Hematopoietic multipotent progenitor cell treated with erythropoietin and hydrocortisone succinate and interleukin-3 and kit ligand, for 8 days (in vitro differentiated cells): ENCODE measurements at regions not wholly inside any gene's neighbourhood (a gene's known extent, or its start where the extent isn't known, plus 50 kb on each side); places are given as distances from the start of the nearest gene placed in this dataset.

Experiments
- DNase-seq: peaks from one replicate; pipeline ENCODE4 v3.0.0-alpha.2; 2015

- peak; percentile 79 for DNase-seq
Measured at GRCh38 chr18:34978953-34979608, 62.1 kb upstream of the MAPRE2 start.

GRCh38 chr18:34981487-34981886 is 59.7 kb upstream of the MAPRE2 start:
- no peak for DNase-seq

GRCh38 chr18:34985963-34986362 is 55.2 kb upstream of the MAPRE2 start:
- no peak for DNase-seq

- no peak for DNase-seq
Measured at GRCh38 chr18:34990597-34990996, 50.6 kb upstream of the MAPRE2 start.

- no peak for DNase-seq
Measured at GRCh38 chr18:34991152-34991551, 50.1 kb upstream of the MAPRE2 start.
